GM19397 (cell line): ENCODE measurements at regions not wholly inside any gene's neighbourhood (a gene's known extent, or its start where the extent isn't known, plus 50 kb on each side); places are given as distances from the start of the nearest gene placed in this dataset.
"Not testable (repeated sequence)": the region's sequence is repeated elsewhere in the genome, so short reads cannot be mapped to it uniquely, and the experiment has no call there.

Experiments used
- ATAC-seq: cut with Tn5 transposase; IDR thresholded peaks from one replicate; pipeline ENCODE4 v1.9.1; 2021; ENCODE audit warnings: mild to moderate bottlenecking, moderate library complexity; ENCODE audit not compliant: unreplicated experiment

GRCh38 chr2:167388497-167388896, 500.2 kb downstream of the XIRP2 start:
- no peak for ATAC-seq

GRCh38 chr2:167386694-167387093, 498.4 kb downstream of the XIRP2 start:
- no peak for ATAC-seq

- ATAC-seq = no peak
Observed at GRCh38 chr2:167383610-167384194, 495.4 kb downstream of the XIRP2 start.

GRCh38 chr2:167381349-167381748, 493.1 kb downstream of the XIRP2 start:
- ATAC-seq = no peak

GRCh38 chr2:167380555-167380954, 492.3 kb downstream of the XIRP2 start:
- ATAC-seq = no peak

- ATAC-seq = no peak
Observed at GRCh38 chr2:167380094-167380493, 491.8 kb downstream of the XIRP2 start.

- ATAC-seq = no peak
Observed at GRCh38 chr2:167369083-167369482, 480.8 kb downstream of the XIRP2 start.

- ATAC-seq = no peak
Observed at GRCh38 chr2:167368371-167368770, 480.1 kb downstream of the XIRP2 start.

GRCh38 chr2:167365216-167365615, 476.9 kb downstream of the XIRP2 start:
- no peak for ATAC-seq

GRCh38 chr2:167361426-167361825, 473.1 kb downstream of the XIRP2 start:
- no peak for ATAC-seq

- no peak for ATAC-seq
Observed at GRCh38 chr2:167355821-167356220, 467.5 kb downstream of the XIRP2 start.

GRCh38 chr2:167353605-167354280, 465.5 kb downstream of the XIRP2 start:
- ATAC-seq = no peak

GRCh38 chr2:167345559-167345958, 457.3 kb downstream of the XIRP2 start:
- ATAC-seq = no peak

- ATAC-seq = no peak
Observed at GRCh38 chr2:167342769-167343168, 454.5 kb downstream of the XIRP2 start.

- ATAC-seq = no peak
Observed at GRCh38 chr2:167340322-167340721, 452.0 kb downstream of the XIRP2 start.

- no peak for ATAC-seq
Observed at GRCh38 chr2:167336213-167336612, 447.9 kb downstream of the XIRP2 start.

GRCh38 chr2:167335541-167335992, 447.3 kb downstream of the XIRP2 start:
- ATAC-seq = no peak

- ATAC-seq = no peak
Observed at GRCh38 chr2:167334146-167334742, 446.0 kb downstream of the XIRP2 start.

GRCh38 chr2:167333245-167333644, 445.0 kb downstream of the XIRP2 start:
- ATAC-seq = no peak

- no peak for ATAC-seq
Observed at GRCh38 chr2:167332358-167332757, 444.1 kb downstream of the XIRP2 start.

GRCh38 chr2:167331636-167332232, 443.5 kb downstream of the XIRP2 start:
- ATAC-seq = no peak

- ATAC-seq = not testable (repeated sequence)
Observed at GRCh38 chr2:167328808-167329207, 440.5 kb downstream of the XIRP2 start.
